EL (cell line): ENCODE measurements at regions not wholly inside any gene's neighbourhood (a gene's known extent, or its start where the extent isn't known, plus 50 kb on each side); places are given as distances from the start of the nearest gene placed in this dataset.
"Not testable (repeated sequence)": the region's sequence is repeated elsewhere in the genome, so short reads cannot be mapped to it uniquely, and the experiment has no call there.

Experiments used
- DNase-seq: peaks from one replicate; pipeline ENCODE4 v3.0.0-alpha.2; 2016

GRCh38 chrY:3391508-3391907 is 187.4 kb upstream of the TGIF2LY start:
- not testable (repeated sequence) for DNase-seq

- DNase-seq, result not testable (repeated sequence)
These were observed 174.6 kb upstream of the TGIF2LY start for GRCh38 chrY:3404241-3404640.

- peak; percentile 1 for DNase-seq
These were observed 173.3 kb upstream of the TGIF2LY start for GRCh38 chrY:3405585-3405984.

GRCh38 chrY:3406896-3407452 is 171.9 kb upstream of the TGIF2LY start:
- not testable (repeated sequence) for DNase-seq

- not testable (repeated sequence) for DNase-seq
These were observed 168.5 kb upstream of the TGIF2LY start for GRCh38 chrY:3410322-3410892.
